ENCODE measurements at regions not wholly inside any gene's neighbourhood (a gene's known extent, or its start where the extent isn't known, plus 50 kb on each side); places are given as distances from the start of the nearest gene placed in this dataset.

DNA sequence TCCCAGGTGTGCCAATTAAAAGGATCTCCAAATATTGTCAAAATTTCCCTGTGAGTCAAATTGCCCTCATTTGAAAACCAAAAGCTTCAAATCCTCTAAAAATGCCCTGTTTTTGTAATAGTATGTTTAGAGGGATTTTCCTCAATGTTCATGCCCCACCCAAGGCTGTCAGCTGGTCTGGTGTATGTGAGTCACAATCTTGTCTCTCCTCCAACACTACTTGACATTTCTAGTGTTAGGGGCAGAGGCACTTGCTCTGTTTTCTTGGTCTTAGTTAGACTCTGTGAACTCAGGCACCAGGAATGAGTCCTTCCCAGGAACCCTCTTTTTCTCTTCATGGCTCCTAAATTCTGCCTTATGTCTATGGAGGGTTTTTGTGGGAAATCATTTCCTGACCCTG lies 634.8 kb downstream of the KCNJ2 start:
- no peak for DNase-seq (ENCODE audit: low spot score)

DNA sequence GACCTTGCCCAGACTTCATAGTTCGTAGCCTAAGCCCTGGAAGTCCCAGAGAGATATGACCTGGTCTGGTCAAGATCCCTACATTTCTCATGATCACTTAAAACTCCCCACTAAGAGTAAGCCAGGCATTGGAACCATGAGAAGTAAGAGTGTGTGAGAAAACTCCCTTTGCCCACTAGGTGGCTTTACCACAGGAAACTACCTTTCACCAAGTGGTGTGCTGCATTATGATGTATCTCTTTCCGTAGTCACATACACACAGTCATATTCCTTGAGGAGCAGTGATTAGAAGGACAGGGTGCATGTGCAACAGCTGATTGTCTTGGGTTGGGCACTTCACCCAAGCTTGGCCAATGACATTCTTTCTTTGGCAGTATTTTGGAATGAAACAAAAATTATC lies 639.3 kb downstream of the KCNJ2 start:
- no peak for DNase-seq (ENCODE audit: low spot score)

DNA sequence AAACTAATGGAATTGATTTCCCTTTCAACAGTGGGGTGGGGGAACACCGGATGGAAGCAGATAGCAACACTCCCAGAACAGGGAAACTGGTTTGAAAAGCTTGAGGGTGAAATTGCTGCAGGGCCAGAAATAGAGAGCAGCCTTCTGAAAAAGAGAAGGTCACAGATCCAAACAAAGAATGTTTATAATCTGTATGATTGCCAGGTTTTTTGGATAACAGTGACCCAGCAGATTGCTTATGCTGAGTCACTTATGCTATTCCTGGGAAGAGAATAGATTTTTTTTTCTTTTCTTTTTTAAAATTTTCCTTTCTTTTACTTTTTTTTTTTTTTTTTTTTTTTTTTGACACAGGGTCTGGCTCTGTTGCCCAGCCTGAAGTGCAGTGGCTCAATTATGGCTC lies 641.3 kb downstream of the KCNJ2 start:
- no peak for DNase-seq (ENCODE audit: low spot score)

DNA sequence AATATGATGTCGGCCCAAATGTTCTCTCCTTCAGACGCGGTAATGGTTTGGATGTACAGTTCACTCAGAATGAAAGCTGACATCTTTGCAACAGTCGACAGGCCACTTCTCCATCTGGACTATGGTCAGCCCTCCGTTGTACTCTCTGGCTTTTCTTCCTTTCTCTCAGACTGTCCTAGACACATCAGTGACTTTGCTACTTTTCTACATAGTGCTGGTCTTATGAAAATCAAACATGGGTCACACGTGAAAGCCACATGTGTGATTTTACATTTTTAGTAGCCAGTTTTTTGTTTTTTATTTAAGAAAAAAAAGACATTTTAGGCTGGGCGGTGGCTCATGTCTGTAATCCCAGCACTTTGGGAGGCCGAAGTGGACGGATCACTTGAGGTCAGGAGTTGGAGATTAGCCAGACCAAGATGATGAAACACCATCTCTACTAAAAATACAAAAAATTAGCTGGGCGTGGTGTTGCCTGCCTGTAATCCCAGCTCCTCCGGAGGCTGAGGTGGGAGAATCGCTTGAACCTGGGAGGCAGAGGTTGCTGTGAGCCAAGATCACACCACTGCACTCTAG lies 644.1 kb downstream of the KCNJ2 start:
- no peak for DNase-seq (ENCODE audit: low spot score)

DNA sequence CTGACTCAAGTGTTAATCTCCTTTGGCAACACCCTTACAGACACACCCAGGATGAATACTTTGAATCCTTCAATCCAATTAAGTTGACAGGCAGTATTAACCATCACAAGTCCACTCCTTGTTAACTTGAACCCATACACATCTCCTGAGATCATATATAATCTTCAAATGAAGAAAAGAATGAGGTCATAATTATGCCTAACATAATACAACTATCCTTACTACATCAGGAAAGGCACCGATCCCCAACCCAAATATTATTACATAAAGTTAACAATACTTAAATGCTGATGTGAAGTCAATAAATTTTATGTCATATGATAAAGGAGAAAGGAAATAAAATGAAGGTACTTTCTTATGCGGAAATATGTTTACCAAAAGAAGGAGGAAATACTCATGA lies 649.9 kb downstream of the KCNJ2 start:
- no peak for DNase-seq (ENCODE audit: low spot score)

DNA sequence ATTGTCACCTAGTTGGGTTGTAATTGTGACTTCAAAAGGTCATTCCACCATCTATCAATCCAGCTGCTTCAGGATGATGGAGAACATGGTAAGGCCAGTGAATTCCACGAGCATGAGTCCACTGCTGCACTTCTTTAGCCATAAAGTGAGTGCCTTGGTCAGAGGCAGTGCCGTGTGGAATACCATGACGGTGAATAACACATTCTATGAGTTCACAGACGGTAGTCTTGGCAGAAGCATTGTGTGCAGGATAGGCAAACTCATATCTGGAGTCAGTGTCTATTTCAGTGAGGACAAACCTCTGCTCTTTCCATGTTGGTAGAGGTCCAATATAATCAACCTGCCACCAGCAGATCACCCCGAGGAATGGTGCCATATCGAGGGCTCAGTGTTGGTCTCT lies 650.9 kb downstream of the KCNJ2 start:
- no peak for DNase-seq (ENCODE audit: low spot score)

DNA sequence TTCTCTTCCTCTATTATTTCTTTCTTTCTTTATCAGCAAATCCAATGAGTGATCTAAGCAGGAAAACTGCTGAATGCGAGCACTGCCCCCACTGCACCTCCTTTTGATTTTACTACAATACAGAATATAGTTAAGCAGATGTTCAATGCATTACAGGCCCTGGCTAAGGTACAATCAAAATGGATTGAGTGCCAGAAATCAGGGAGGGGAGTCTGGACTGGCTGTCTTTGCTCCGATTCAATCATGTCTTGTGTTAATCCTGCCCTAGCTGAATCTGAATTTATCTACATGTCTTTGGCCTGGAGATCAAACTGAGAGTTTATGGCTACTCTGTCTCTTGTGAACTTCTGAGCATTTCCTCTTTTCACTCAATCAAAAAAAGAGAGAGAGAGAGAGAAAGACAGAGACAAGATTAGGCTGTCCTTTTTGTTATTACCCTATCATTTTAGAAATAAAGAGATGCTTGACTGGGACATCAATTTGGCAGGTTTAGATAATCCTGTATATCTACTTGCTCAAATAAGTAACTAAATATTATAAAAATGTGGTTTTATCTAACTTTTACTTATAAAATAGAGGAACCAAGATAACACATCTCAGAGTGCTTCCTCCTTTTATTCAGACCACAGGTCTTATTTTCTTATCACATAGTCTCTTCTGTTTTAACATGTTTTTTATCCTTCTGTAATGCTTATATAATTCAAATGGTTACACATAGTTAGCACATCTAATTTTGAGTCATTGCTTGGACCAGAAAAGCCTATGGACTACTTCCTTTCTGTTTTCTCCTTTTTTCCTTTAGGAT lies 656.2 kb downstream of the KCNJ2 start:
- DNase-seq (ENCODE audit: low spot score): no peak

DNA sequence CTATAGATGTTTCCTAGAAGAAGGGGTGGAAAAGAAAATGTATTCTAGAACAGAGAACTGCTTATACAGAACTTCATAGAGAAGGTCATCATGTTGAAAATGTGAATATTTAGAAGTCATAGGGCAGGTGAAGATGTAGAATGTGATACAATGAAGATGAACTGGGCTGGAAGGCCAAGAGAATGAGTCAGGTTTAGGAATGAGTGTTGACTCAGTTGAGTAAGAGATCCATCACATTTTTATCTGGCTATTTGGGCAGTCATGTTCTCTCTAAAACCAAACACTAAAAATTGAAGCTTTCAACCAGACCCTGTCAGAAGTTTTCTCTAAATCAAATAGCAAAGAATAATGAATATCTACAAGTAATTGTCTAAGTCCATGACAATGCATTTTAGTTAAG lies 660.5 kb downstream of the KCNJ2 start:
- no peak for DNase-seq (ENCODE audit: low spot score)

DNA sequence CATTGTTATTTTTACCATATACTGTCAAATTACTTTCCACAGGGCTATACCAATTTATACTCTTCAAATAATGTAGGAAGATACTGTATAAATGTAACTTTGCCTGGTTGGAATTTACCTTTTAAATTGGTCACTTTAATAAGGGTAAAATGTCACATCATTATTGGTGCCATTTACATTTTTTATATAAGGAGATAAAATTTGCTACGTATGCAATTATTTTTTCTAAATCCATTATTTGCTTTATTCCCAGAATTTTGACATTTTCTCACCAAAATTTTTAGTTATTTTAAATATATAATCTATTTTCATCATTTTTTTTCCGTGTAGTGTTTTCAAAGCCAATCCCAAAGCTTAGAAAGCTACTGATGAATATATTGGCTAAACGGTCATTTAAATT lies 664.7 kb downstream of the KCNJ2 start:
- no peak for DNase-seq (ENCODE audit: low spot score)

DNA sequence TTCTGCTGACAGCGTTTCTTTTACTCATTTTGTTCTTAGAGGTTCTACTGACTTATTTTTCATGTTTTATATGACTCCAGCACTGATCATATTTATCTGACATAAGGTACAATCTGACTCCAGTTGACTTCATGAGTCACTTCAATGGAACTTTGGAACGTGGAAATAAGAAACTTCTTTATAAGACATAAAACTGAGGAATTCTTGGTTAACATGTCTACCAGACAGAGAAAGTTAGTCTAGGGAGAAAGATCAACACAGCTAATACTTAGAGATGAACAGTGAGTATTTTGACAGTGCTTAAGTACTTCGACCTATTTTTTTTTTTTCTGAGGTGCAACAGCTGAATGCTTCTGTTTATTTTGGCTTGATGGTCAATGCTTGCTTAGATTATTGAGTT lies 679.5 kb downstream of the KCNJ2 start:
- no peak for DNase-seq (ENCODE audit: low spot score)

DNA sequence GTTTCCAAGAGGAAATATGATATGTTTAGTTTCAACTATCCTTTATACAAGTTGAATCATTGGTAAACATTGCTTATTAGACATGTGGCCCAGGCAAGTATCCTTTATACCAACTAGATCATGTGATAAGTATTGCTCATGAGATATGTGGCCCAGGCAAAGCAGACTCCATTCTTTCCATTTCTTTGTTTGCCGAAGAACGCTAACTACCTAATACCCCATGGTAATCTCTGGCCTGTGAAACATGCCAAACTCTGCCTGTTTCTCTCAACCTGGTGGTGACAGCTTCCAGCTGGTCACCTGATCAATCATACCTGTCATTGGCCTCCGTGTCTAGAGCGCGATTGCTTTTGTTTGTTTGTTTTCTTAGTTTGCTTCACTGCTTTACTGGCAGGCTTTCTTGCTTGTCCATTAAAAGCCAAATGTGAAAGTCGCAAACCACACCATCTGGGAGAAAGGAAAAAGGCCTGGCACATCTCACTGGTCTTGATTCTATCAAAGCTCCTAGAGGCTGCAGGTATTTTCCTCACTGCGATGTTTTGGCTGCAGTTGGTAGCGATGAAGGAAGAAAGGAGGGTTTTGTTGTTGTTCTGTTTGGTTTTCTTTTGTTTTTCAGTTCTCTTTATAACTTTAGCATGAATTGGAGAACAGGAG lies 686.2 kb downstream of the KCNJ2 start:
- DNase-seq (ENCODE audit: low spot score): no peak

DNA sequence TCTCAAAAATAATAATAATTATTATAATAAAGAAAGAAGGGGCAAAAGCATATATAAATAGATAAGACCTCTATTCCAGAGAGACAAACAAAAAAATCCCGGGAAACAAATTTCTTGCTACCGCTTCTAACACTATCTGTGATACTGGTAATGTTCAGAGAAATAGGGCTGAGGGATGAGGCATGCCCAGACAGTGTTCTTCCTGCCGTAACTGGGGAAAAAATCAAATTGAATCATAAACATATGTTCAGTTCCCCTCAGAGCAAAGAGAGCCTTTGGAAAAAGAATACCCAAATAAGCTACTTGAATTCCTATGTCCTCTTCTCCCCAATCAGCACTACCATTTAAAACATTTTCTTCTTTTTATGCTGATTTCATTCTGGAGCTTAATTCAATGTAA lies 688.0 kb downstream of the KCNJ2 start:
- DNase-seq (ENCODE audit: low spot score): no peak

DNA sequence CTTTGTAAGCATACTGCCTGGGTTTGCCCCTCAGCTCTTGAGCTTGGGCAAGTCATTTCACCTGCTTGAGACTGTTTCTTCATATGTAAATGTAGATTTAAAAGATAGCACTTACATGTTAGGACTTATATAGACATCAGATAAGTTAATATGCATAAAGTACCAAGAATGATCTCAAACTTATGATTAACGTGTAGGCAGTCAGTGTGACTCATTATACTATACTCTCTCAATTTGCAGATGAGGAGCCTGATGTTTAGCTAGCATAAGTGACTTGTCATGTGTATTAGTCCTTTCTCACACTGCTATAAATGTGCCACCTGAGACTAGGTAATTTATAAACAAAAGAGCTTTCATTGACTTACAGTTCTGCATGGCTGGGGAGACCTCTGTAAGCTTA lies 690.5 kb downstream of the KCNJ2 start:
- DNase-seq (ENCODE audit: low spot score): no peak

DNA sequence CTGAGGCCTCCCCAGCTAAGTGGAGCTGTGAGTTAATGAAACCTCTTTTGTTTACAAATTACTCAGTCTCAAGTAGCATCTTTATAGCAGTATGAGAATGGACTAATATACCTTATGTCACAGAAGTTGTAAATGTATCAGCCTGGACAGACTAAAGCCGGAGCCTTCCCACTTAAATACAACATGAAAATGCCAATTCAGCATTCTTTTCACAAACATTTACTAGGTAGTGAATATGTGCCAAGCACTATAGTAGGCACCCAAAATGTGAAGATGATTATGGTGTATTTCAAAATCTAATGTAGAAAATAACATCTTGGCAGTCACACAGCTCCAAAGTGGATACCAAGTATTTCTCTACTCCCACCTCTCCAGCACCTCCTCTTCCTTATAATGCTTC lies 693.0 kb downstream of the KCNJ2 start:
- no peak for DNase-seq (ENCODE audit: low spot score)

DNA sequence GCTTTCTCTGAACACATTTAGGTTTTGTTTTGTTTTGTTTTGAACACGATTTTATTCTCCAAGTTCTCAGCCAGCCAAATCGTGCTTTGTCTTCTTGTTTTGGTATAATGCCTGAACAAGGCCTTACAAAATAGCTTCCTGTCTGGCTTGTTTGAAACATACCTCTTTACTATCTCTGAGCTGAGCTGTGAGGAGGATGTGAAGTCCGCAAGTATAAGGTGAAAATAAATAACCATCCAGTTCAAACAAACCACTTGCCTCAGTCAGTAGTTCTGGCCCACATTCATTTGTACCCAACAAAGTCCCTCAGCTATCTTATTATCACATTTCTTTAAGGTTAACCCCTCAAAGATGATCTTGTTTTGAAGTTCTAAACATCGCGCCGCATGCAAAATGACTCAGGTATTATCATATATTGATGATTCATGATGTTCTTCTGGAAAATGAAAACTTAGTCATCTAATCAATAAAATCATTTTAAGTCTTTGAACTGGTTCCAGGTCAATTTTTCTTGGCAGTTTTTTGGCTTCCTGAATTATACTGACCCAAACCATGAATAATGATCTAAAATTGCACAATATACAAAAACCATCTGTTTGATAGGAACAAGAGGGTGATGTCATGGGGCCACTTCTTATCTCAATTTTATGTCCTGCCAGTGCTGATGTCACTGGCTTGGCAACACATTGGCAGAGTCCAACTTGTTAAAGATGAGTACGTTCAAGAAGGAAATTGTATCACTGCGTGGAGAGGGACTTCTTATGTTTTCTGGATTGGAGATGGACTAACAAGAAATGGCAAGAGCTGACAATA lies 694.3 kb downstream of the KCNJ2 start:
- no peak for DNase-seq (ENCODE audit: low spot score)

DNA sequence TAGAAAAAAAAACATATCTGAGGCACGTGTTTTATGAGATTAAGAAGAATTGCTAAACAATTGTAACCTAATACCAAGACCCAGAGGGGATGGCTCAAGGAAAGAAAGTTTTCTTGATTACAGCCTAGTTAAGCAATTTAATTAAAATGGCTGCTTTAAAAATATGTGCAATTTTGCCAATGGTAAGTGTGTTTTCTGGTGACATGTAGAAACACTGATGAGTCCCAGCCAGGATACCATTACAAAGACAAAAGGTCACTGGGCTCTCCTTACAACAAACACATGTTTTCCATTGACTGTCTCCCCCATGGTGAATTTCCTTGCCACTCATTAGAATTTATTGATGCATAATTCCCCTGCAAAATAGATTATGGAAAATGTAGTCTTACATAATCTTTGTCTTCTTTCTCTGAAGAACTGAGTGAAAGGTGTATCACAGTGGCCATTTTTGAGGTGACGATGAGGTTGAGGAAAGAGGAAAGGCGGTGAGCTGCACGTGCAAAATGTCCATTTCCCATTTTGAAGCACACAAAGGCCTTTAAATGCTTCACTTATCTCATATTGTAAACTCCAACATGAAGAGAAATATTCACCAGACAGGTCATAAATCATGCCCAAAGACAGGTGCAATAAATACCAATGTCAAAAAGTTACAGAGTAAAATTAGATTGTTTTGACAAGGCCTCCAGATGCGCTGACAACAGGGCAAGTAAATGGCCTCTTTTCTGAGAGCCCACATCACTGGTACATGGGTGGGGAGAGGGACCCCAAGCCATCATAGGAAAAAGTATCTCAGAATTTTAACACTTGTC lies 696.9 kb downstream of the KCNJ2 start:
- DNase-seq (ENCODE audit: low spot score): no peak

DNA sequence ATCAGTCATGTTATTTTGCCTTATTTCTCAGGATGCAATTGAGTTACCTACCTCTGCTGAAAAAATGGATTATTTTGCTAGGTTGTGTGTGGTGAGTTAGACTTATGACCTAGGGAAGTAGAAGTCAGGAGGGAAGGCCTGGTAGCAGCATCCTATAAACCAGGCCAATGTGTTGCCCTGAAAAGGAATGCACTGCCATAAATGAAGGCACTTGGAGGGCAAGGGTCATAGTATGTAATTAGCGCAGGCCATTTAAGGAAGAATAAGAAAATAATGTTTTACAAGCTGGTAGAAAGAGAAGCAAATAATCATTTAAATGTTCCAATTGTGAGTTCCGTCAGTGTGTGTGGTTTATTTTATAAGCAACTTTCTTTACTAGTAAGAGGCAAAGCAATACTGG lies 698.8 kb downstream of the KCNJ2 start:
- no peak for DNase-seq (ENCODE audit: low spot score)

DNA sequence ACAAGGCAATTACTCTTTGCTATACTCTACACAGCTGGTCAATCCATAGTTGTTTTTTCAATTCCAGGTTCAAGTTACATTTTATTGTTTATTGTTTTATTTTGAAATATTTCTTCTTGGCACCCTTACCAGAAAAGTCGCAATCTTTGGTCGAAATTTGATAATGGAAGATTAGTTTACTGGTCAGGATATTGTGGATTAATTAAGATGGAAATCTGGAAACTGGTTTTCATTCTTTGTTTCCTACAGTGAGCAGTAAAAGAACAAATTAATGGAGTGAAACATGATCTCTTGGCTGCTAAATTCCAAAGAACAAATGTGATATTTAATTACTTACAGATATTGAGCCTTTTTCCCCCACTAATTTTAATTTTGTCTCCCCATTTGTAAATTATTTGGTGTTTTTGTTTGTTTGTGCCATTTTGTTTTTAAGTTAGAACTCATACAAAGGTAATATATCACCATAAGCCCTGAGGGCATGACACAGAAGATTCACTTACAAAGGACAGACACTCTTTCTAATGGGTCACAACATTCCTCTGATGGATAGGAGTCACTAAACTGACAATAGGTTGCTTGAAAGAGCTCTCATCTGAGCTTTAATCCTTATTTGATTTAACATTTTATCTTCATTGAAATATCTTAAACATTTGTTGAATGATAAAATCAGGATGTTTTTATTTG lies 700.2 kb downstream of the KCNJ2 start:
- no peak for DNase-seq (ENCODE audit: low spot score)

DNA sequence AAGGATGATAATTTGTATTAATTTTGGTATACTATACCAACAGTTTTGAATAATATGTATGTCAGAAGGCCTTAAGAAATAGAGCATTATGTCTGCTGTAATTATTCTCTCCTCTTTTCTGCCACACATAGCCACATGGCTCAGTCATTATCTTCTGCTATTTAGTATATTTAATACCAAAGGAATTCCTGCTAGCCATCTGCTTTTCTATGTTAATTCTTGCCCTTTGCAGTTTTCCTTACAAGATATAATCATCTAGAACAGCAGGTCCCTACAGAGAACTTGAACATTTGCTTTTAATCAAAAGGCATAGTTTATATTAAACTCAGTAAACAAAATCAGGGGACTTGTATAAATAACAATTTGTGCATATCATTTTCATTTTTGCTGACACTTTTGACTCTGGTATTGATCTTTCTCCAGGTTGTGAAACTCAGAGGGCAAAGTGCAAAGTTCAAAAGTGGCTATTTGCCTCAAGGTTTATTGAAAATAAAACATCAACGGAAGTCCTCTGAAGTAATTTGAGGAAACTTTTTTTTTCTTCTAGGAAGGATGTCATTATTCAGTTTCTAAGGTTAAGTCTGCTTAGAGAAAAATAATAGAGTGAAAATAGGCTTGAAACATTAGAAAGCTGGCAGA lies 702.0 kb downstream of the KCNJ2 start:
- DNase-seq (ENCODE audit: low spot score): no peak

DNA sequence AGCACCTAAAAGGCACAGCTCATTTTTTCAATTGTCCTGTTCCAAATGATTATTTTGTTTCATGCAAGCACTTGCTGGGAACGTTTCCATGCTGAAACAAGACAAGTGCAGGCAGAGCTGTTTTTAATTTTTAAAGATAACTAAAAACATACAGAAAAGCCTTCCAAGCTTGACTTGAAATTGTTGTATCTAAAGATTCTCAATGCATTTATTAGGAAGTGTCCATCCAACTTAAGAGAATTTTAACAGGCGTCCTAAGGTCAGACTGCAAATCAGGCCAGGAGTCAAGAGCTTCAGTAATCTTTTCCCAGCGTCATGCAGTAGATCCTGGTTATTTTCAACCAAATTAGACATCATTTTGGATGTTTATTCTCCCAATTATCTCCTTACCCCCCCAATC lies 702.8 kb downstream of the KCNJ2 start:
- DNase-seq (ENCODE audit: low spot score): no peak
